ENCODE measurements at regions not wholly inside any gene's neighbourhood (a gene's known extent, or its start where the extent isn't known, plus 50 kb on each side); places are given as distances from the start of the nearest gene placed in this dataset.

GRCh38 chr1:116234429-116234828 lies 123.2 kb downstream of the MAB21L3 start:
- Histone ChIP-seq H3K9ac (ENCODE audit: low read length) (no peak overlapping the region), H4K20me1 (ENCODE audit: insufficient read depth, low read length) (no peaks in the 10 kb centered on the region), H3K36me3 (ENCODE audit: insufficient read depth, low read length) (no peaks in the 10 kb centered on the region), H3K4me2 (ENCODE audit: low read length) (no peak overlapping the region), H3K27me3 (ENCODE audit: insufficient read depth, low read length) (no peaks in the 10 kb centered on the region), H3K4me1 (ENCODE audit: insufficient read depth, low read length) (no peaks in the 10 kb centered on the region), H3K4me3 (ENCODE audit: insufficient read depth, low read depth, low read length) (no peak overlapping the region), H3K79me2 (ENCODE audit: insufficient read depth, low read length) (no peaks in the 10 kb centered on the region), H2AFZ (ENCODE audit: low read depth, low read length) (no peak overlapping the region), H3K27ac (ENCODE audit: low read depth, low read length) (no peak overlapping the region), H3K9me3 (ENCODE audit: insufficient read depth, low read depth, low read length) (no peaks in the 10 kb centered on the region)
- FAIRE-seq (no peak), DNase-seq (ENCODE audit: low read depth) (no peak)
- Mint-ChIP-seq H3K27ac (ENCODE audit: unreplicated experiment) (no peak overlapping the region), H3K27me3 (ENCODE audit: low read depth, unreplicated experiment) (peaks cover 2% of the 10 kb centered on the region), H3K9me3 (ENCODE audit: unreplicated experiment) (no peaks in the 10 kb centered on the region), H3K4me3 (ENCODE audit: unreplicated experiment) (no peak overlapping the region), H3K4me1 (ENCODE audit: low read depth, unreplicated experiment) (no peaks in the 10 kb centered on the region), H3K36me3 (ENCODE audit: low read depth, unreplicated experiment) (no peaks in the 10 kb centered on the region)
- no peak for TF ChIP-seq CTCF (IDR thresholded peaks at IDR 0.05; ENCODE audit: insufficient read depth, low read depth, low read length)
- no peak for TF ChIP-seq EZH2 (IDR thresholded peaks at IDR 0.05; ENCODE audit: insufficient read depth, low read length)

DNA sequence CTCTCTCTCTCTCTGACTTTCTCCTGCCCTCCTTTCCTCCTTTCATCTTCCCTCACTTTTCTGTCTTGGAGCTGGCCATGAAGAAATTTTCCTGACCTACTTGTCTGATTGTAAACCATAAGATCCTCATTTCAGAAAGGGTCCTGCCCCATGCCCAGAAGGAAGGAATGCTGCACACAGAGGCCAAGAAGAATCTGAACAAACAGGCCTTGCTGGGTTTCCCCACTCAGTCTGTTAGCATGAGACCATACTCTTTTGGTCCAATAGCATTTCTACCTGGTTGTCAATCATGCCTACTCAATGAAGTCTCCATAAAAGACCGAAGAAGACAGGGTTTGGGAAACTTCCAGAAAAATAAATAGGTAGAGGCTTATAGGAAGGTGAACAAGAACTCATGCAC lies 128.7 kb downstream of the MAB21L3 start:
- Histone ChIP-seq H3K9ac (ENCODE audit: low read length) (no peak overlapping the region), H3K4me3 (ENCODE audit: insufficient read depth, low read depth, low read length) (no peak overlapping the region), H3K27ac (ENCODE audit: low read depth, low read length) (no peak overlapping the region), H3K4me1 (ENCODE audit: insufficient read depth, low read length) (no peaks in the 10 kb centered on the region), H4K20me1 (ENCODE audit: insufficient read depth, low read length) (no peaks in the 10 kb centered on the region), H3K4me2 (ENCODE audit: low read length) (no peak overlapping the region), H3K36me3 (ENCODE audit: insufficient read depth, low read length) (no peaks in the 10 kb centered on the region), H2AFZ (ENCODE audit: low read depth, low read length) (no peak overlapping the region), H3K79me2 (ENCODE audit: insufficient read depth, low read length) (no peaks in the 10 kb centered on the region), H3K27me3 (ENCODE audit: insufficient read depth, low read length) (no peaks in the 10 kb centered on the region), H3K9me3 (ENCODE audit: insufficient read depth, low read depth, low read length) (no peaks in the 10 kb centered on the region)
- Mint-ChIP-seq H3K36me3 (ENCODE audit: low read depth, unreplicated experiment) (no peaks in the 10 kb centered on the region), H3K9me3 (ENCODE audit: unreplicated experiment) (no peaks in the 10 kb centered on the region), H3K27me3 (ENCODE audit: low read depth, unreplicated experiment) (peaks cover 14% of the 10 kb centered on the region), H3K4me1 (ENCODE audit: low read depth, unreplicated experiment) (no peaks in the 10 kb centered on the region), H3K4me3 (ENCODE audit: unreplicated experiment) (no peak overlapping the region), H3K27ac (ENCODE audit: unreplicated experiment) (no peak overlapping the region)
- TF ChIP-seq EZH2 (IDR thresholded peaks at IDR 0.05; ENCODE audit: insufficient read depth, low read length) (no peak), CTCF (IDR thresholded peaks at IDR 0.05; ENCODE audit: insufficient read depth, low read depth, low read length) (no peak)
- FAIRE-seq (no peak), DNase-seq (ENCODE audit: low read depth) (no peak)

DNA sequence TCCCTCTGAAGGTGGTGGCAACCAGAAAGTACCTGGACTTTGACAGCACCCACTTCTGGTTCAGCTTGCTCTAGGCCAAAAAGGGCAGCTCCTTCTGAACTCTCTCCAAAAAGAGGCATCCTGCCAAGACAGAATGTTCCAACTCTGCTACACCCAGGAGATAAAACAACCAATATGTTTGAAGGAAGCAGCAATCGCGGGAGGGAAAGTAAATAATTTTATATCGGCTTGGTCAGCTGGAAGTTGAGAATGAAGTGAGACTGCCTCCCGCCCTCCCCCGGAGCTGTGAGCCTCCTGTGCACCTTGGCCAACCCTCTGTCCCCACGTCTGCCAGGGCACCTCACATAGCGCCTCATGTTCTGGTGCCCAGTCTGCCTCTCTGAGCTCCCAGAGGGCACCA lies 130.3 kb upstream of the ATP1A1 start:
- Histone ChIP-seq H3K4me1 (ENCODE audit: insufficient read depth, low read length) (no peaks in the 10 kb centered on the region), H3K4me2 (ENCODE audit: low read length) (no peak overlapping the region), H3K79me2 (ENCODE audit: insufficient read depth, low read length) (no peaks in the 10 kb centered on the region), H3K27ac (ENCODE audit: low read depth, low read length) (no peak overlapping the region), H3K9me3 (ENCODE audit: insufficient read depth, low read depth, low read length) (no peaks in the 10 kb centered on the region), H3K36me3 (ENCODE audit: insufficient read depth, low read length) (no peaks in the 10 kb centered on the region), H3K9ac (ENCODE audit: low read length) (no peak overlapping the region), H3K27me3 (ENCODE audit: insufficient read depth, low read length) (no peaks in the 10 kb centered on the region), H4K20me1 (ENCODE audit: insufficient read depth, low read length) (no peaks in the 10 kb centered on the region), H2AFZ (ENCODE audit: low read depth, low read length) (no peak overlapping the region), H3K4me3 (ENCODE audit: insufficient read depth, low read depth, low read length) (no peak overlapping the region)
- no peak for FAIRE-seq
- TF ChIP-seq CTCF (IDR thresholded peaks at IDR 0.05; ENCODE audit: insufficient read depth, low read depth, low read length) (no peak), EZH2 (IDR thresholded peaks at IDR 0.05; ENCODE audit: insufficient read depth, low read length) (no peak)
- DNase-seq (ENCODE audit: low read depth), result no peak
- Mint-ChIP-seq H3K9me3 (ENCODE audit: unreplicated experiment) (no peaks in the 10 kb centered on the region), H3K4me3 (ENCODE audit: unreplicated experiment) (no peak overlapping the region), H3K27ac (ENCODE audit: unreplicated experiment) (no peak overlapping the region), H3K27me3 (ENCODE audit: low read depth, unreplicated experiment) (peaks cover 14% of the 10 kb centered on the region), H3K36me3 (ENCODE audit: low read depth, unreplicated experiment) (no peaks in the 10 kb centered on the region), H3K4me1 (ENCODE audit: low read depth, unreplicated experiment) (no peaks in the 10 kb centered on the region)
